B cell (primary cell): ENCODE measurements at regions not wholly inside any gene's neighbourhood (a gene's known extent, or its start where the extent isn't known, plus 50 kb on each side); places are given as distances from the start of the nearest gene placed in this dataset.

Experiments
- ATAC-seq: fragments of 200-7000 bp; cut with Tn5 transposase; one replicate; pipeline ENCODE4 v1.10.0; 2021; ENCODE audit warnings: low read depth, mild to moderate bottlenecking, moderate number of reproducible peaks, moderate library complexity
- CTCF ChIA-PET: fragments of 350-600 bp; sonication (Branson Sonifier 250); formaldehyde crosslinking; loops from one replicate; lab custom pipeline; 2021; ENCODE audit warnings: antibody characterized with exemption, inconsistent platforms; lab: Charles Lee
- POLR2A ChIA-PET: fragments of 350-600 bp; sonication (Branson Sonifier 250); formaldehyde crosslinking; loops from one replicate; lab custom pipeline; 2021; ENCODE audit warnings: antibody characterized with exemption; lab: Charles Lee
- DNase-seq: peaks from one replicate; pipeline ENCODE4 v3.0.0; 2013
- H2AFZ ChIP-seq: 2 replicates; pipeline ENCODE4 v1.6.1; 2012; ENCODE audit warnings: mild to moderate bottlenecking, low read depth, low read length; ENCODE audit not compliant: insufficient read depth, poor library complexity, severe bottlenecking
- H3K27ac ChIP-seq, 2 donors: 1 replicate in 1 of 2; 2 replicates in 1 of 2; pipeline ENCODE4 v1.5.1; 2012 to 2013; ENCODE audit warnings: low read length in 2 of 2, mild to moderate bottlenecking in 2 of 2, moderate library complexity in 1 of 2
- H3K27me3 ChIP-seq, 4 experiments: fragments of 200-600 bp in 1 of 4; sonication (generic) in 1 of 4; replicated peaks in 1 of 4; 1 replicate in 2 of 4; 2 replicates in 2 of 4; pipeline versions ENCODE4 v1.6.1 to v1.7.0; 2013 to 2016; ENCODE audit warnings: low read length in 3 of 4, mild to moderate bottlenecking in 2 of 4, mixed read lengths in 1 of 4, moderate library complexity in 1 of 4; ENCODE audit not compliant: insufficient read depth in 4 of 4, control insufficient read depth in 3 of 4; ENCODE audit errors: control extremely low read depth in 1 of 4
- H3K36me3 ChIP-seq, 2 experiments: replicated peaks in 1 of 2; 1 replicate in 1 of 2; 2 replicates in 1 of 2; pipeline versions ENCODE4 v1.6.1 to v1.7.1; 2013; ENCODE audit warnings: low read length in 1 of 2; ENCODE audit not compliant: insufficient read depth in 2 of 2, control insufficient read depth in 1 of 2; ENCODE audit errors: control extremely low read depth in 1 of 2, extremely low read depth in 1 of 2
- H3K4me1 ChIP-seq, 2 donors: fragments of 200-600 bp in 1 of 2; sonication (generic) in 1 of 2; 1 replicate in 1 of 2; 2 replicates in 1 of 2; pipeline versions ENCODE4 v1.5.1 to v1.6.1; 2013 to 2017; ENCODE audit warnings: low read length in 2 of 2; ENCODE audit not compliant: control insufficient read depth in 2 of 2, insufficient read depth in 2 of 2
- H3K4me2 ChIP-seq: replicated peaks from 2 replicates; pipeline ENCODE3; 2012; ENCODE audit warnings: mild to moderate bottlenecking, low read depth, low read length; ENCODE audit not compliant: poor library complexity, severe bottlenecking
- H3K4me3 ChIP-seq, 5 experiments: fragments of 200-600 bp in 1 of 5; sonication (generic) in 1 of 5; 1 replicate in 3 of 5; 2 replicates in 2 of 5; pipeline versions ENCODE4 v1.5.1 to v1.7.0; 2011 to 2016; ENCODE audit warnings: low read length in 4 of 5, mild to moderate bottlenecking in 4 of 5, low read depth in 2 of 5, control low read depth in 1 of 5, moderate library complexity in 1 of 5; ENCODE audit not compliant: insufficient read depth in 1 of 5; ENCODE audit errors: control extremely low read depth in 1 of 5, extremely low read depth in 1 of 5
- H3K79me2 ChIP-seq: fragments of 200-600 bp; sonication (generic); one replicate; pipeline ENCODE4 v1.6.0; 2016; ENCODE audit warnings: low read length; ENCODE audit not compliant: control insufficient read depth, insufficient read depth
- H3K9ac ChIP-seq: fragments of 200-600 bp; sonication (generic); 2 replicates; pipeline ENCODE4 v1.6.1; 2017; ENCODE audit warnings: mild to moderate bottlenecking, low read length, moderate library complexity
- H3K9me3 ChIP-seq, 3 donors: one replicate each; pipeline versions ENCODE4 v1.6.1 to v1.7.1; 2013; ENCODE audit warnings: low read length in 2 of 3; ENCODE audit not compliant: control insufficient read depth in 2 of 3, insufficient read depth in 1 of 3; ENCODE audit errors: control extremely low read depth in 1 of 3
- H4K20me1 ChIP-seq: 2 replicates; pipeline ENCODE4 v1.6.0; 2012; ENCODE audit warnings: mild to moderate bottlenecking, low read length; ENCODE audit not compliant: insufficient read depth, control insufficient read depth, poor library complexity, severe bottlenecking
- H3K27ac Mint-ChIP-seq: one replicate; pipeline ENCODE4 v1.8.0; 2021; ENCODE audit warnings: mixed read lengths
- H3K27me3 Mint-ChIP-seq: one replicate; pipeline ENCODE4 v1.8.0; 2021; ENCODE audit warnings: mixed read lengths
- H3K4me1 Mint-ChIP-seq: one replicate; pipeline ENCODE4 v1.8.0; 2021; ENCODE audit warnings: mixed read lengths
- H3K4me3 Mint-ChIP-seq: one replicate; pipeline ENCODE4 v1.8.0; 2021; ENCODE audit warnings: mixed read lengths
- H3K9me3 Mint-ChIP-seq: one replicate; pipeline ENCODE4 v1.8.0; 2022; ENCODE audit warnings: mixed read lengths; ENCODE audit not compliant: insufficient read depth
- EZH2 ChIP-seq: IDR thresholded peaks from 2 replicates; pipeline ENCODE4 v1.6.1; 2012; ENCODE audit warnings: borderline replicate concordance, low read depth, mild to moderate bottlenecking, moderate library complexity, low read length; ENCODE audit not compliant: insufficient read depth, poor library complexity, severe bottlenecking
- WGBS: methylation state at CpG from one replicate; pipeline ENCODE4 v1.1.5; 2013; ENCODE audit warnings: missing lambda C conversion rate; ENCODE audit not compliant: insufficient coverage; 5-methylcytosine and 5-hydroxymethylcytosine counted together
- intact Hi-C: fragments of 100-400 bp; cut with micrococcal nuclease; formaldehyde crosslinking; loops from one replicate; pipeline ENCODE4 v1.10.0; 2022
- TF ChIP-seq, protein P1 (sequence below): fragments of 200-600 bp; IDR thresholded peaks from one replicate; pipeline ENCODE4 v1.8.0; 2022; ENCODE audit warnings: antibody characterized with exemption, mild to moderate bottlenecking

DNA sequence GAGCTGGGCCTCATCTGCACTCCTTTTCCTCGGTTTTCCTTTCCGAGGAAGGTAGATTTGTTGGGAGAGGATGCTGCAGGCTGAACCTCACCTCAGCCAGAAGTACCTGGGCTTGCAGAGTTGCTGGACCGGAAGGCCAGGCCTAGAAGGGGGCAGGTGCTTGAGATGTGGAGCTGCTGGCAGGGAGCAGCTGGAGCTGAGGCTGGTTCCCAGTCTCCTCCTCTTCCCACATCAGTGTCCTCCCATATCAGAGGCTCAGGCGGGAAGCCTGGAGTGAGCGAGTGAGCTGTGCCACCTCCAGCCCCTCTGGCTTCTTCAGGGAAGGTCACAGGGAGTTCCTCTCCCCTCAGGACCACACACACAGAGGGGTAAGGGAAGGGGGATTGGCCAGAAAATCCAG lies 259.4 kb downstream of the GADD45G start:
- H3K9me3 ChIP-seq, result no peaks in the 10 kb centered on the region
- H3K4me2 ChIP-seq, result no peak overlapping the region
- POLR2A ChIA-PET, result no interaction called here
- H3K9ac ChIP-seq, result no peak overlapping the region
- CTCF ChIA-PET, result no interaction called here
- H3K79me2 ChIP-seq, result no peaks in the 10 kb centered on the region
- WGBS, result 94% methylated on average over 3 of the region's 5 CpGs
- no peak overlapping the region for H3K27ac ChIP-seq
- no peak overlapping the region for H3K4me3 ChIP-seq
- no peaks in the 10 kb centered on the region for H4K20me1 ChIP-seq
- no peak overlapping the region for H3K27ac Mint-ChIP-seq
- H3K9me3 Mint-ChIP-seq, result no peaks in the 10 kb centered on the region
- H3K4me1 Mint-ChIP-seq, result no peaks in the 10 kb centered on the region
- TF ChIP-seq EZH2, result no peak
- TF ChIP-seq, protein P1, sequence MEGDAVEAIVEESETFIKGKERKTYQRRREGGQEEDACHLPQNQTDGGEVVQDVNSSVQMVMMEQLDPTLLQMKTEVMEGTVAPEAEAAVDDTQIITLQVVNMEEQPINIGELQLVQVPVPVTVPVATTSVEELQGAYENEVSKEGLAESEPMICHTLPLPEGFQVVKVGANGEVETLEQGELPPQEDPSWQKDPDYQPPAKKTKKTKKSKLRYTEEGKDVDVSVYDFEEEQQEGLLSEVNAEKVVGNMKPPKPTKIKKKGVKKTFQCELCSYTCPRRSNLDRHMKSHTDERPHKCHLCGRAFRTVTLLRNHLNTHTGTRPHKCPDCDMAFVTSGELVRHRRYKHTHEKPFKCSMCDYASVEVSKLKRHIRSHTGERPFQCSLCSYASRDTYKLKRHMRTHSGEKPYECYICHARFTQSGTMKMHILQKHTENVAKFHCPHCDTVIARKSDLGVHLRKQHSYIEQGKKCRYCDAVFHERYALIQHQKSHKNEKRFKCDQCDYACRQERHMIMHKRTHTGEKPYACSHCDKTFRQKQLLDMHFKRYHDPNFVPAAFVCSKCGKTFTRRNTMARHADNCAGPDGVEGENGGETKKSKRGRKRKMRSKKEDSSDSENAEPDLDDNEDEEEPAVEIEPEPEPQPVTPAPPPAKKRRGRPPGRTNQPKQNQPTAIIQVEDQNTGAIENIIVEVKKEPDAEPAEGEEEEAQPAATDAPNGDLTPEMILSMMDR, result no peak
- no peak overlapping the region for H3K4me3 Mint-ChIP-seq
- DNase-seq (no peak), ATAC-seq (no peak)
- intact Hi-C loops, result no loop called here
- no peaks in the 10 kb centered on the region for H3K27me3 ChIP-seq
- H2AFZ ChIP-seq, result no peak overlapping the region
- no peaks in the 10 kb centered on the region for H3K36me3 ChIP-seq
- H3K27me3 Mint-ChIP-seq, result peaks cover 7% of the 10 kb centered on the region
- no peaks in the 10 kb centered on the region for H3K4me1 ChIP-seq

DNA sequence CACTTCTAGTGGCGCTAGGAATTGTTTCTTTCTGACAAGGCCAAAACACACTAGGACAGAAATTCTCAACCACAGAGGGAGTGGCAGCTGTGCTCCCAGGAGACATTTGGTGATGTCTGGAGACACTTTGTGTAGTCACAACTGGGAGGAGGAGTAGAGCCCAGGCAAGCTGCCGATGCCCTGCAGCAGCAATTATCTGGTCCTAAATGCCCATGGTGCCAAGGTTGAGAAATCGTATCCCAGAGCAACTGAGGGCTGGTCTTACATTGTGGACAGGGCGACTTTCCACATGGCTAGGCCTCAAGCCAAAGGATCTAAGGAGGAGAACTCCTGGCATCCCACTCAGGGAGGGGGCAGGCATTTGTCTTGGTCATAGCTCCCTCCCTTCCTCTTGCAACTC lies 259.9 kb downstream of the GADD45G start:
- Mint-ChIP-seq H3K4me3 (no peak overlapping the region), H3K27me3 (peaks cover 7% of the 10 kb centered on the region), H3K27ac (no peak overlapping the region), H3K4me1 (no peaks in the 10 kb centered on the region), H3K9me3 (no peaks in the 10 kb centered on the region)
- no peak overlapping the region for H3K9ac ChIP-seq
- H3K4me2 ChIP-seq, result no peak overlapping the region
- no peak overlapping the region for H3K27ac ChIP-seq
- no peaks in the 10 kb centered on the region for H4K20me1 ChIP-seq
- TF ChIP-seq EZH2, result no peak
- TF ChIP-seq, protein P1, result no peak
- ATAC-seq, result no peak
- H3K4me1 ChIP-seq, result no peaks in the 10 kb centered on the region
- H3K4me3 ChIP-seq, result no peak overlapping the region
- H3K27me3 ChIP-seq, result no peaks in the 10 kb centered on the region
- no peaks in the 10 kb centered on the region for H3K9me3 ChIP-seq
- H3K36me3 ChIP-seq, result no peaks in the 10 kb centered on the region
- DNase-seq, result no peak
- intact Hi-C loops, result no loop called here
- ChIA-PET CTCF (no interaction called here), POLR2A (no interaction called here)
- H3K79me2 ChIP-seq, result no peaks in the 10 kb centered on the region
- H2AFZ ChIP-seq, result no peak overlapping the region
- 69% methylated on average over 3 of the region's 4 CpGs for WGBS
